ENCODE measurements at regions not wholly inside any gene's neighbourhood (a gene's known extent, or its start where the extent isn't known, plus 50 kb on each side); places are given as distances from the start of the nearest gene placed in this dataset.

- TF ChIP-seq EP300 (IDR thresholded peaks at IDR 0.05) (no peak), CTCF (IDR thresholded peaks at IDR 0.05) (no peak)
These were observed 328.7 kb downstream of the NSG2 start for GRCh38 chr5:174374206-174374605.

All from suprapubic skin (tissue), 3 donors.